ENCODE measurements at regions not wholly inside any gene's neighbourhood (a gene's known extent, or its start where the extent isn't known, plus 50 kb on each side); places are given as distances from the start of the nearest gene placed in this dataset.

DNA sequence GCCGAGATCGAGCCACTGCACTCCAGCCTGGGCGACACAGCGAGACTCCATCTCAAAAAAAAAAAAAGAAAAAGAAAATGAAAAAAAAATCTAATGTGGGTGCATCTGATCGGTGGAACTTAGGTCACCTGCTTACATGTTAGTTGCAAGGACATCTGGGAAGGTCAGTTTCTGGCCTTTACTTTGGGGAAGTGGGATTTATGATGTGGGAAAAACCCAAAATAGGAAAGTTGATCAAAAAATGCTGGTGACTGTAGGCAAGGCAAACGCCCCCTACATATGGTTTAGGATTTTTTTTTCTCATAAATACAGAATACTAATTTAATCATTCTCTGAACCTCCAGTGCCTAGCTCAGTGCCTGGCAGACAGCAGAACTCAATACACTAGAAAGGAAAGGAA lies 69.2 kb upstream of the PIM1 start:
- no peak for DNase-seq (ENCODE audit: extremely low read depth, low read depth)
- H3K4me3 ChIP-seq (replicated peaks; ENCODE audit: low read depth, low read length), result no peak overlapping the region
- TF ChIP-seq, protein P1, sequence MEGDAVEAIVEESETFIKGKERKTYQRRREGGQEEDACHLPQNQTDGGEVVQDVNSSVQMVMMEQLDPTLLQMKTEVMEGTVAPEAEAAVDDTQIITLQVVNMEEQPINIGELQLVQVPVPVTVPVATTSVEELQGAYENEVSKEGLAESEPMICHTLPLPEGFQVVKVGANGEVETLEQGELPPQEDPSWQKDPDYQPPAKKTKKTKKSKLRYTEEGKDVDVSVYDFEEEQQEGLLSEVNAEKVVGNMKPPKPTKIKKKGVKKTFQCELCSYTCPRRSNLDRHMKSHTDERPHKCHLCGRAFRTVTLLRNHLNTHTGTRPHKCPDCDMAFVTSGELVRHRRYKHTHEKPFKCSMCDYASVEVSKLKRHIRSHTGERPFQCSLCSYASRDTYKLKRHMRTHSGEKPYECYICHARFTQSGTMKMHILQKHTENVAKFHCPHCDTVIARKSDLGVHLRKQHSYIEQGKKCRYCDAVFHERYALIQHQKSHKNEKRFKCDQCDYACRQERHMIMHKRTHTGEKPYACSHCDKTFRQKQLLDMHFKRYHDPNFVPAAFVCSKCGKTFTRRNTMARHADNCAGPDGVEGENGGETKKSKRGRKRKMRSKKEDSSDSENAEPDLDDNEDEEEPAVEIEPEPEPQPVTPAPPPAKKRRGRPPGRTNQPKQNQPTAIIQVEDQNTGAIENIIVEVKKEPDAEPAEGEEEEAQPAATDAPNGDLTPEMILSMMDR (IDR thresholded peaks at IDR 0.05; ENCODE audit: low read depth, low read length, missing control alignments), result no peak

DNA sequence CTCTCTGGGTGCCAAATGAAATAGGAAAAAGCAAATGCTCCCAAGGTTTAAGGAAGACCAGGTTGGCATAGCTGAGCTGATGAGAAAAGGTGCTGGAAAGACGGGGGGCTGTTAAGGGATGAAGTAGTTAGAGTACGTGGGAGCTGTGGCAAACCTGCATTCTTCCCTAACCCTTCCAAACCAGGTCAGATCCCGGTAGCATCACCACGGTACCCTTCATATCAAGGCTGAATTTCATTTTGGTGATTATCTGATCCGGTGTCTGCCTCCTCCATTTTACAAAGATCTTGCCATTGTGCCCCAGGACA lies 68.0 kb upstream of the PIM1 start:
- TF ChIP-seq, protein P1 (IDR thresholded peaks at IDR 0.05; ENCODE audit: low read depth, low read length, missing control alignments), result no peak
- no peak for DNase-seq (ENCODE audit: extremely low read depth, low read depth)
- H3K4me3 ChIP-seq (replicated peaks; ENCODE audit: low read depth, low read length), result peak overlapping the region; percentile 35

DNA sequence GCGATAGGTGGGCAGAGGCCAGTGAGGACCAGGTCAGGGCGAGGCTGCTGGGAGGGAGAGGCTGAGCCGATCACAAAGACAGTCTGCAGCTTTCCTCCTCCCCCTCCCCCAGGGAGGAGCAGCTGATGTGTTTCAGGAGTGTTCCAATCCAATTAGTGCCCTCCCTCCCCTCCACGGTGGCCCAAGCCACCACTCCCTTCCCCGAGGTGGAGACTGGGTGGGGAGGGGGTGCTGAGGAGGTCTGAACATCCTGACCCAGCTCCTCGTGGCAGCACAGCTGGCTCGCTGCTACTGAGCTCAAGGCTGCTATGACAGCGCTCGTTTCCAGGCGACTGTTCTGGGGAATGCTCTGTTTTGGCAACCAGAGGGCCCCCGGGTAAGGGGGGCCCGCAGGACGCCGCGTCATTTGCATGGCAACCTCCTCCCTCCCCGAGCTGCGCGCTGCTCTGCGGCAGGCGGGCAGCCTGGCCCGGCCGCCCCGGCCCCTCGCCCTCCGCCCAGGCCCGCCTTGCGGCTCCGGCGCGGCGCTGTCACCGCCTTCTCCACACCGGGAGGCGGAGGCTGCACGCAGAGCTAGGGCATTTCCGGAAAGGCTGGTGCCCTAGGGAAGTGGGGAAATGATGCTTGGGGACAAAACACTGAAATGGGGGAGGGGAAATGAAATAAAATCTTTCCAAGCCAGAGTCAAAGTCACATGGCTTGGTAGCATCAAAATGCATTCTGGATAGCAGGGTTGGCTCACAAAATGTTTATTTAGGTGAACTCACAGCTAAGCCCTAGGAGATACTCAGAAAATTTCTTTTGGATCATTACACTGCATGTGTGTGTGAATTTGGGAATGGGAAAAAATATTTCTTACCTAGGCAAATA lies 67.4 kb upstream of the PIM1 start:
- H3K4me3 ChIP-seq (replicated peaks; ENCODE audit: low read depth, low read length), result peak overlapping the region; percentile 35
- peak; percentile 62 for DNase-seq (ENCODE audit: extremely low read depth, low read depth)
- TF ChIP-seq, protein P1 (IDR thresholded peaks at IDR 0.05; ENCODE audit: low read depth, low read length, missing control alignments), result no peak

DNA sequence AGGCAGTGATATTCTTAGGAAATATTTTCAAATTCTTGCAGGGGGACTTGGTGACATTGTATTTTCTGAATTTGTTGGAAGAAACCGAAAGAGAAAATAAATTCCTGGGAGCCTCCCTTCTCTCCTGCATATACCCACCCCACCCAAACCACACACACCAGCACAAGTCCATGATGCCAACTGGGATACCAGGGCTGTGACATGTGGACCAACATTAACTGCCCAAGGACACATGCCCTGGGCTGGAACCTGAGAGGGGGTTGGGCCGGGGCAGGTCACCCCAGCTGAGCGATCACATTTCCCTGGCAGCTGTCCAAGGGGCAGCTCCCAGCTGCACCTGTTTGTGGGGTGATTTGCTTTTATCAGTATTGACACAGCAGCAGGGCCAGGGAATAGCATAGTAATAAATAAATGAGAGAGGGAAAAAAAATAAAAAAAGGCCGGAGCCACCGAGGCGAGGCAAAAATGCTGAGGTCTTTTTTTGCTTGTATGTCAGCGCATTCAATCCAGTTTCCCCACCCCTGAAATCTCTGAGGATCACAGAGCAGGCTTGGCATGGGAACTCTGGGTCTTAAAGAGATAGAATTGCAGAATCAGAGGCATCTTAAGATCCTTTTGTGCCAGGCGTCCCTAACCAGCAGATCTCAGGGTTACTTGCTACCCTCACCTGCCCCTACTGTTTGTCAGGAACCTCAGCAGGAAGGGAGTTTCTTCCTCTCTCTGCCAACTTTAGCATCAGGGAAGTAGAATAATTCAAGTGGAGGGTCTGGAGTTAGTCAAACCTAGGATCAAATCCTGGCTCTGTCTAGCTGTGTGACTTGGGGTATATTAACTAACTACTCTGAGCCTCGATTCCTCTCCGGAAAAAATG lies 66.5 kb upstream of the PIM1 start:
- H3K4me3 ChIP-seq (replicated peaks; ENCODE audit: low read depth, low read length), result peak overlapping the region; percentile 35
- no peak for DNase-seq (ENCODE audit: extremely low read depth, low read depth)
- TF ChIP-seq, protein P1 (IDR thresholded peaks at IDR 0.05; ENCODE audit: low read depth, low read length, missing control alignments), result no peak

DNA sequence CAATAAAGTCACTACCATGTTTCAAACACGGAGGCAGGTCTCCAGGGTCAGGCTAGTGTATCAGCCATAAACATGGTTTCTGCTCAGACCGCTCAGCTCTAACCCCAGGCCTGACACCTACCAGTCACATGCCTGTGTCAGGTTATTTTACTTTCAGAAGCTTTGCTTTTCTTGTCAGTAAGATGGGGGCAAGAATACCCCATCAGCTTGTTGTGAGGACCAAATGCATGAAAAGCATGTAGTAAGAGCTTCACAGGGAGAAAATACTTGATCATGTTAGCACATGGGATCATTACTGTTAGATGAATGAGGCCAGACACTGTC lies 65.2 kb upstream of the PIM1 start:
- no peak overlapping the region for H3K4me3 ChIP-seq (replicated peaks; ENCODE audit: low read depth, low read length)
- no peak for DNase-seq (ENCODE audit: extremely low read depth, low read depth)
- TF ChIP-seq, protein P1 (IDR thresholded peaks at IDR 0.05; ENCODE audit: low read depth, low read length, missing control alignments), result no peak

DNA sequence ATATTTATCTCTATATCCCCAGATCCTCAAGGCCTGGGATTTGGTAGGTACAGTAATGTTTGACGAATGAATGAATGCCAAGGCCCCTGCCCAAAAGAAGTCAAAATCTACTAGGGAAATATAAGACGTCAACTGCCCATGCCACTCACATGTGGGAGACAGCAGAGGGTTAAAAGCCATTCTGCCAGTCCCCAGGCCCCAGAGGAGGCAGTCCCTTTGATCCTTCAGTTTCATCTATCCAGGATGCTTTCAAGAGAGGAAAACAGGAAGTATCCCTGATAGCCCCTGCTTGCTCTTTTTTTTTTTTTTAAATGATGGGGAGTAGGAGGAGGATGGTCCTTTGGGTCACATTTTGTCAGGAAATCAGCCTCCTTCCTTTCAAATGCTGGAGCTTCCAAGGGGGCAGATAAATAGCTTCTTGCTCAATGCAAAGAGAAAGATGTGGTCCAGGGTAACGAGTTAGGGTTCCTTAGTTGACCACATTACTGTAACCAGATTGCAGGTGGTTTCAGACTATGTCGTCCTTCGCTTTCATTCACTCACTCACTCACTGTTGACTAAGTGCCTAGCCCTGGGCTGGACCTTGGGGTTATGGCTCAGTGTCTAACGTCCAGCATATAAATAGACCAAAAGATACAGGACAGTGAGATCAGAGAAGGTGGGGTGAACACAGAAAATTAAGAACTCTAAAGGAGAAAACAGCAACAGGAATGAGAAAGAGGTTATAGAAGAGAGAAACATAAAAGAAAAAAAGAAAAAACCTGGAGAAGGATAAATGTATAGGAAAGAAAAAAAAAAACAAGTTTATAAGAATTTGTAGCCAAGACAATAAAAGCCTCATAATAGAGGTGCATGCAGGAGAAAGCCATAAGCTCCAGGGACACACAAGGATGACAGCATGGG lies 64.6 kb upstream of the PIM1 start:
- TF ChIP-seq, protein P1 (IDR thresholded peaks at IDR 0.05; ENCODE audit: low read depth, low read length, missing control alignments), result no peak
- DNase-seq (ENCODE audit: extremely low read depth, low read depth), result no peak
- no peak overlapping the region for H3K4me3 ChIP-seq (replicated peaks; ENCODE audit: low read depth, low read length)
